Right renal pelvis (tissue), 4 donors: ENCODE measurements at regions not wholly inside any gene's neighbourhood (a gene's known extent, or its start where the extent isn't known, plus 50 kb on each side); places are given as distances from the start of the nearest gene placed in this dataset.
"Not testable (repeated sequence)": the region's sequence is repeated elsewhere in the genome, so short reads cannot be mapped to it uniquely, and the experiment has no call there.

Experiments used
- DNase-seq, 4 donors: peaks; one replicate each; pipeline ENCODE4 v3.0.0-alpha.2; 2013; ENCODE audit warnings: low read depth in 4 of 4, low spot score in 3 of 4, missing footprints in 1 of 4

GRCh38 chr10:9886772-9887171 lies 1130.9 kb upstream of the CELF2 start:
- no peak for DNase-seq

- no peak for DNase-seq
These were observed 1122.2 kb upstream of the CELF2 start for GRCh38 chr10:9895453-9895852.

GRCh38 chr10:9895981-9896380 lies 1121.7 kb upstream of the CELF2 start:
- DNase-seq = no peak

- no peak for DNase-seq
These were observed 1118.9 kb upstream of the CELF2 start for GRCh38 chr10:9898633-9899395.

- peak; percentile 7 to 28 (median 12) for DNase-seq
These were observed 1116.9 kb upstream of the CELF2 start for GRCh38 chr10:9900751-9901150.

- no peak for DNase-seq
These were observed 1115.7 kb upstream of the CELF2 start for GRCh38 chr10:9901971-9902370.

GRCh38 chr10:9910446-9910845 lies 1107.2 kb upstream of the CELF2 start:
- no peak for DNase-seq

GRCh38 chr10:9911488-9911887 lies 1106.2 kb upstream of the CELF2 start:
- no peak for DNase-seq

GRCh38 chr10:9913876-9914514 lies 1103.7 kb upstream of the CELF2 start:
- no peak for DNase-seq

- DNase-seq = no peak
These were observed 1096.1 kb upstream of the CELF2 start for GRCh38 chr10:9921544-9921943.

GRCh38 chr10:9922126-9922870 lies 1095.4 kb upstream of the CELF2 start:
- no peak for DNase-seq

GRCh38 chr10:9926003-9926402 lies 1091.7 kb upstream of the CELF2 start:
- DNase-seq = no peak

- DNase-seq = no peak
These were observed 1090.8 kb upstream of the CELF2 start for GRCh38 chr10:9926881-9927280.

GRCh38 chr10:9939716-9940115 lies 1078.0 kb upstream of the CELF2 start:
- DNase-seq = no peak

- DNase-seq = no peak
These were observed 1073.0 kb upstream of the CELF2 start for GRCh38 chr10:9944690-9945089.

GRCh38 chr10:9950070-9950469 lies 1067.6 kb upstream of the CELF2 start:
- no peak for DNase-seq

- no peak for DNase-seq
These were observed 1066.0 kb upstream of the CELF2 start for GRCh38 chr10:9951481-9952257.

GRCh38 chr10:9957351-9957750 lies 1060.3 kb upstream of the CELF2 start:
- no peak for DNase-seq

GRCh38 chr10:9957876-9958275 lies 1059.8 kb upstream of the CELF2 start:
- DNase-seq = not testable (repeated sequence)

GRCh38 chr10:9965341-9965740 lies 1052.3 kb upstream of the CELF2 start:
- no peak for DNase-seq

GRCh38 chr10:9986786-9987185 lies 1030.9 kb upstream of the CELF2 start:
- DNase-seq = no peak
